HG03108 (cell line): ENCODE measurements at regions not wholly inside any gene's neighbourhood (a gene's known extent, or its start where the extent isn't known, plus 50 kb on each side); places are given as distances from the start of the nearest gene placed in this dataset.

Source experiments
- ATAC-seq: cut with Tn5 transposase; IDR thresholded peaks from one replicate; pipeline ENCODE4 v1.9.1; 2021; ENCODE audit warnings: moderate library complexity; ENCODE audit not compliant: unreplicated experiment

GRCh38 chr6:66900133-66901083 is 1193.4 kb upstream of the EYS start:
- ATAC-seq = no peak

GRCh38 chr6:66897576-66897975 is 1190.5 kb upstream of the EYS start:
- no peak for ATAC-seq

- no peak for ATAC-seq
Measured at GRCh38 chr6:66896415-66896814, 1189.4 kb upstream of the EYS start.

- no peak for ATAC-seq
Measured at GRCh38 chr6:66883453-66883852, 1176.4 kb upstream of the EYS start.

- no peak for ATAC-seq
Measured at GRCh38 chr6:66866801-66867200, 1159.8 kb upstream of the EYS start.

- ATAC-seq = no peak
Measured at GRCh38 chr6:66865771-66866170, 1158.7 kb upstream of the EYS start.

GRCh38 chr6:66861007-66861541 is 1154.0 kb upstream of the EYS start:
- no peak for ATAC-seq

GRCh38 chr6:66860328-66860727 is 1153.3 kb upstream of the EYS start:
- no peak for ATAC-seq

- no peak for ATAC-seq
Measured at GRCh38 chr6:66858196-66858595, 1151.2 kb upstream of the EYS start.

GRCh38 chr6:66854014-66854413 is 1147.0 kb upstream of the EYS start:
- no peak for ATAC-seq

GRCh38 chr6:66851930-66852329 is 1144.9 kb upstream of the EYS start:
- ATAC-seq = no peak

- no peak for ATAC-seq
Measured at GRCh38 chr6:66849843-66850242, 1142.8 kb upstream of the EYS start.

GRCh38 chr6:66848244-66848953 is 1141.4 kb upstream of the EYS start:
- ATAC-seq = no peak

GRCh38 chr6:66838764-66839163 is 1131.7 kb upstream of the EYS start:
- no peak for ATAC-seq

- no peak for ATAC-seq
Measured at GRCh38 chr6:66825539-66825938, 1118.5 kb upstream of the EYS start.

- ATAC-seq = no peak
Measured at GRCh38 chr6:66814156-66814555, 1107.1 kb upstream of the EYS start.

GRCh38 chr6:66808771-66809170 is 1101.7 kb upstream of the EYS start:
- ATAC-seq = no peak

- no peak for ATAC-seq
Measured at GRCh38 chr6:66796987-66797386, 1090.0 kb upstream of the EYS start.

- ATAC-seq = no peak
Measured at GRCh38 chr6:66788579-66788978, 1081.6 kb upstream of the EYS start.

- no peak for ATAC-seq
Measured at GRCh38 chr6:66772800-66773199, 1065.8 kb upstream of the EYS start.

- ATAC-seq = no peak
Measured at GRCh38 chr6:66771626-66772025, 1064.6 kb upstream of the EYS start.

- ATAC-seq = no peak
Measured at GRCh38 chr6:66751630-66752029, 1044.6 kb upstream of the EYS start.
